ENCODE measurements at regions not wholly inside any gene's neighbourhood (a gene's known extent, or its start where the extent isn't known, plus 50 kb on each side); places are given as distances from the start of the nearest gene placed in this dataset.
"Not testable (repeated sequence)": the region's sequence is repeated elsewhere in the genome, so short reads cannot be mapped to it uniquely, and the experiment has no call there.

GRCh38 chr1:95797761-95798160 is 563.8 kb downstream of the RWDD3 start:
- DNase-seq: not testable (repeated sequence)

GRCh38 chr1:95806171-95806570 is 572.2 kb downstream of the RWDD3 start:
- DNase-seq: no peak

DNA sequence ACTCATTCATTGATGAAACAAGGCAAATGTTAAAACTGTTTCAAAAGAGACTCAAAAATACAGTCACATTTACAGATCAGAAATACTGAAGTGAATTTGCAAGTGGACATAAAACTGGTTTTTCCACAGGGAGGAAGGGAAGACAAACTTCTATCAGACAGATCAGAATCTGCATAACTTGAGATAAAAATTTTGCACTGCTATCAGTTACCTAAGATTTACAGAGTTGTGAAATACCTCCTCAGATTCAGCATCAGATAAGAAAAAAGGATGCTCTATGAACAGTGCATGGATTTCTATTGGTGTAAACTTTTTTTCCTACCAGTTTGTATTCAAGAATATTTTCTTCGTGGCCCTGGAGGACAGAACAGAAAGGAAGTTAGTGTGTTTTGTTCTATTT is 575.4 kb downstream of the RWDD3 start:
- no peak for DNase-seq

DNA sequence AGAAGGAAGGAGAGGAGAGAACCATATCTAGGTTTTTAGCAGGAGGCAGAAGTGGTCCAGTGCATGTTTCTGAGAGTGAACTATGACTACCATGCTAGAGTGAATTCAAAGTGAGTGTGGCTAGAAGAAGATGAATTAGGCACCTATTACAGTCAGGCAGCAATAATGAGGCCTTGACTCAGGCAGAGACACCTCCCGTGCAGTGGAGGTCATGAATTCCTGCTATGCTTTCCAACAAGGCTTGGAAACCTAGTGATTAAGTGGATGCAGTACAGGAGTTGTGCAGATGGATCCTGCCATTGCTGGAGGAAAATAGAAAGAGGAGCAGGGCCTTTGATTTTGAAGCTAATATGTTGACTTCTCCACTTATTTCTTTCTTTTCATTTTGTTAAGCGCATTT is 581.5 kb downstream of the RWDD3 start:
- DNase-seq: no peak

GRCh38 chr1:95829556-95829955 is 595.5 kb downstream of the RWDD3 start:
- DNase-seq: no peak

DNA sequence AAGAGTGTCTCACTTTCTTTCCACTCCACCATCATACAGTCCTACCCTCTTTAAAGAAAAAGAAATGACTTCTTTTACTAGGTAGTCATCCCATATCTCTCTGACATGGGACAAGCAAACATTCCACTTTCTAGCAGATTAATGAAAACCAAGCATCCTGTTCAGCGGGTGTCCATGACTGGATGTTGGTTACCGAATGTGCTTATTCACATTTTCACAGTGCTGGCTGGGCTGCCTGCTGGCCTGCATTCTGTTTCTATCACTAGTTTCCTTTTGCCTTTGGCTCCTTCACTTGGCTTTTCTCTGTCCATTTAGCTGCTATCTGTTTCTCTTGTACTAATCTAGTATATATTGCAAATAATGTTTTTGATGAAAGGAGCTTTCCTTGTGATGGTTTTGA is 598.4 kb downstream of the RWDD3 start:
- DNase-seq: no peak

DNA sequence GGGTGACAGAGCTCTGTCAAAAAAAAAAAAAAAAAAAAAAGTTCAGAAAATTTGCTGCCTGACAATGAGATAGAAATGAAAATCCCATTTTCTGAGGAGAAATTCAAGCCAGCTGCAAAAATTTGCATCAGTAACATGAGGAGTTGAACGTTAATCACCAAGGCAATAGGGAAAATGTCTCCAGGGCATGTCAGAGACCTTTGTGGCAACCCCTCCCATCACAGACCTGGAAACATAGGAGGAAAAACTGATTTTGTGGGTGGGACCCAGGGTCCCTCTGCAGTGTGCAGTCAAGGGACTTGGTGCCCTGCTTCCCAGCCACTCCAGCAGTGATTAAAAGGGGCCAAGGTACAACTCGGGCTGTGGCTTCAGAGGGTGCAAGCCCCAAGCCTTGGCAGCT is 615.4 kb downstream of the RWDD3 start:
- no peak for DNase-seq

DNA sequence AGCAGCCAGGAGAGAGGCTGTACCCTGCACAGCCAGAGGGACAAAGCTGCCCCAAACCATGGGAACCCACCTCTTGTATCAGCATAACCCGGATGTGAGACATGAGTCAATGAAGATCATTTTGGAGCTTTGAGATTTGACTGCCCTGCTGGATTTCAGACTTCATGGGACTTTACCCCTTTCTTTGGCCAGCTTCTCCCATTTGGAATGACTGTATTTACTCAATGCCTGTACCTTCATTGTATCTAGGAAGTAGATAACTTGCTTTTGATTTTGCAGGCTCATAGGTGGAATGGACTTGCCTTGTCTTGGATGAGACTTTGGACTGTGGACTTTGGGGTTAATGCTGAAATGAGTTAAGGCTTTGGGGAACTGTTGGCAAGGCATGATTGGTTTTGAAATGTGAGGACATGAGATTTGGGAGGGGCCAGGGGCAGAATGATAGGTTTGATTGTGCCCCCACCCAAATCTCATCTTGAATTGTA is 616.2 kb downstream of the RWDD3 start:
- no peak for DNase-seq

GRCh38 chr1:95850763-95851162 is 616.8 kb downstream of the RWDD3 start:
- DNase-seq: no peak

DNA sequence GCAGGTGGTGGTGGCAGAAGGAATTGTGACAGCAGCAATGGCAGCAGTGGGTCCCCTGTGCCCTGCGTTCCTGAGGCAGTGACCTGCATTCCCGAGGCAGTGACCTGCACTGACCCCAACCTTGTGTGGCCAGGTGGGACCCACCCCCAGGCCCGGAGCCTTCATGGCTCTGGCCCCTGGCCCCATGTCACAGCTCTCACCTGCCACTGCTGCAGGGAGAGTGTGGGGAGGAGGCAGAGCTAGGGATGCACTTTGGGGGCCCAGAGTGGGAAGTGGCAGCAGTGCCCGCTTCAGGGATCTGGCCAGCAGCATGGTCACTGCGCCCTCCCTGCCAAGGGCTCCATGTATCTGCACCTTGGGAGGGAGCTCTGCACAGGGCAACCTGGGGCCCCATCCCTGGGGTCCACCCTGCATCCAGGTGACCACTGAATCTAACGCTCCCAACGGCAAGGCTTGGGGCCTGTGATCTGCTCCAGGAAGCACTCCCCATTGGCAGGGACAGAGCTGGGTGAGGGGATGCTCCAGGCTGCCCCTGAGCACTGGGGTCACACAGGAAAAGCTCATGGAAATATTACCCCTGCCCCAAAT is 618.6 kb downstream of the RWDD3 start:
- no peak for DNase-seq

DNA sequence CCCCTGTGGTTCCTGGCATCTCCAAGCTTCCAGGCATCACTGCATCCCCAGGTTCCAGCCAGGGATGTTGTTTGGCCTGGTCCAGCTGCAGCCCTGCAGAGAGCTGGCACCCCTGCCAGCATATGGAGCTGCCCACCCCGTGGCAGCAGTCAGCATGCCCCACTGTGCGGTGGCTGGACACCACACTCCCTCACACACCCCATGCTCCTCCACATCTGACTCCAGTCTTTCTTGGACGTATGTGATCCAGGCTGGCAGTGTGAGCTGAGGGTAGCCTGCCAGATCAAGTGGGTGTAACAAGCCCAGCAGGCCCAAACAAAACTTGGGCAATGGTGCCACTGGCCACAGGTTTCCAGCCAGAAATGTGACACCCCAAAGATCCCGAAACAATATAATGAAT is 620.4 kb downstream of the RWDD3 start:
- DNase-seq: no peak

- no peak for DNase-seq
Measured at GRCh38 chr1:95863086-95863485, 629.1 kb downstream of the RWDD3 start.

DNA sequence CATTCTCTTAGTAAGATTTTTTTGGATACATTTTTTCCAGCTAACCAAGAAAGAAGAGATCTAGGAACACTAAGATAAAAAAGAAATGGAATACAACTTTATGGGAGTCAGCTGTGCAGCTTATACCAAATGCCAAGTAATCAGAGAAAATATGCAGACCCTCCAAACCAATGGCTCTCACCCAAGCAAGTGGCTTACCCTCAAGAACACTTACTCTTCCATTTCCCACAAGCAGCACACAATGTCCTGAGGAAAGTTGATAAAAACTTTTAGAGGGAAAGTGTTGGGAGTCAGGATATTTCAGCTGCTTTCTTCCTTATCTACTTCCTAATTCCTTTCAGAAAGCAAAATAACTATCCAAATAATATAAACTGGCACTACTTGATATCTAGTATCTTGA is 631.8 kb downstream of the RWDD3 start:
- DNase-seq: no peak

DNA sequence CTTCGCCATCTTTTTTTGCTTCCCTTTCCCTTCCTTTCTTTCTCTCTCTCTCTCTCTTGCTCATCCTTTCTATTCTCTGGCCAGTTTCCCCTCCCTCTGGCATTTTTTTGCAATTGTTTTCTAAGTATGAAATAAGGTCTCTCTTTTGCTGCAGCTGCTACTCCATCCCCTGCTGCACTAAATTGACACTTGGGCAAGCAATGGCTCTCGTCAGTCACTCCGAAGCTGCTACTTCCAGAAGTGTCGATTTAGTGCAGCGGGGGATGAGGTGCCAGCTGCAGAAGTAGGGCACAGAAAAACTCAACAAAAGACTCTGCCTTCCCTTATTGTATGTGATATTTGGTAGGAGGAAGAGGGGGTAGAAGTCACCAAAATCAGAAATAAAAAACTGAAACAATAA is 642.3 kb downstream of the RWDD3 start:
- DNase-seq: peak; percentile 63

DNA sequence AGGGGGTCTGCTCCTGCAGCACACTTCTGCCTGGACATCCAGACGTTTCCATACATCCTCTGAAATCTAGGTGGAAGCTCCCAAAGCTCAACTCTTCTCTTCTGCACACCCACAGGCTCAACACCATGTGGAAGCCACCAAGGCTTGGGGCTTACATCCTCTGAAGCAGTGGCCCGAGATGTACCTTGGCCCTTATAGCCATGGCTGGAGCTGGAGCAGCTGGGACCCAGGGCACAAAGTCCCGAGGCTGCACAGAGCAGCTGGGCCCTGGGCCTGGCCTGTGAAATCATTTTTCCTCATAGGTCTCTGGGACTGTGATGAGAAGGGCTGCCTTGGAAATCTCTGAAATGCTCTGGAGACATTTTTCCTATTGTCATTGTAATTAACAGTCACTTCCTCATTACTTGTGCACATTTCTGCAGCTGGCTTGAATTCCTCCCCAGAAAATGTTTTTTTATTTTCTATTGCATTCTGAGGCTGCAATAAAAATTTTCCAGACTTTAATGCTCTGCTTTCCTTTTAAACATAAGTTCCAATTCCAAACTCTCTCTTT is 645.6 kb downstream of the RWDD3 start:
- no peak for DNase-seq

GRCh38 chr1:95888941-95889390 is 655.0 kb downstream of the RWDD3 start:
- DNase-seq: peak; percentile 36

- no peak for DNase-seq
Measured at GRCh38 chr1:95889400-95889799, 655.4 kb downstream of the RWDD3 start.

- no peak for DNase-seq
Measured at GRCh38 chr1:95893921-95894320, 659.9 kb downstream of the RWDD3 start.

GRCh38 chr1:95903060-95903459 is 669.0 kb downstream of the RWDD3 start:
- DNase-seq: no peak

DNA sequence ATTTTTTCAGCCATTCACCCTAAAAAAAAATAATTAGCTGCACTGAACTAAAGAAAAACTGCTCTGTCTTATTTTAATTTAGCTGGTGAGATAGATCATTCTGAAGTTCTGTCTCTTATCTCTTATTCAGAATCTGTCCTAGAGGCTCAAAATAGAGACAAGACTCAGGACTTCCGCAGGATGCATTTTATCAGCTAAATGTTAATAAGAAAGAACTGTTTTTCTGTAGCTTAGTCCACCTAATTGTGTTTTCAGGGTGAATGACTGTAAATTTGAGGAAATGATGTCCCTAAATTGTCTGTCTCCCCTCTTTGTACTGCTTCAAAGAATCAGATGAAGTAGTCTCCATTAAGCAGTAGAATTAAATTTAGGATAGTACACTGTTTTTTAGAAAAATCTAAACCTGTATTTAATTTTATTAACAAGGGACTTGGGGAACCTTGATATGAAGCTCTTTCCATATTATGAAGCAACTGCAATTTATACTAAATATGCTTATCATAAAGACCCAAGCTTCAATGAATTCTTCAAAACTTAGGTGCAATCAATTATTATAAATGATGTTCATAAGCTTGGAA is 671.9 kb downstream of the RWDD3 start:
- no peak for DNase-seq

DNA sequence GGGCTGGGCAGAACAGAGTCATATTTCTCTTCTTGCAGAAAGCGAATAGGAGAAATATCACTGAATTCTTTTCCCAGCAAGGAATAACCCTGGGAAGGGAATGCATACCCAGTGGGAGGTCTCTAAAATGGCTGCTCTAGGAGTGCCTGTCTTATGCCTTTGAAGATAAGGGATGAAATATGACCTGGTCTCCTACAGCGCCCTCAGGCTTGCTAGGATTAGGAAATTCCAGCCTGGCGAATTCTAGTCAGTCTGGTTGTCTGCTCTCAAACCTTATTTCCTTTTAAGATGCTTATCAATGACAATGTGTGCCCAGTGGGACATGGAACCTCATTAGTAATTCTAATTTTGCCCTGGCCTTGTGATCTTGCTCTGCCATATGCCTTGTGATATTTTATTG is 677.7 kb downstream of the RWDD3 start:
- DNase-seq: not testable (repeated sequence)

DNA sequence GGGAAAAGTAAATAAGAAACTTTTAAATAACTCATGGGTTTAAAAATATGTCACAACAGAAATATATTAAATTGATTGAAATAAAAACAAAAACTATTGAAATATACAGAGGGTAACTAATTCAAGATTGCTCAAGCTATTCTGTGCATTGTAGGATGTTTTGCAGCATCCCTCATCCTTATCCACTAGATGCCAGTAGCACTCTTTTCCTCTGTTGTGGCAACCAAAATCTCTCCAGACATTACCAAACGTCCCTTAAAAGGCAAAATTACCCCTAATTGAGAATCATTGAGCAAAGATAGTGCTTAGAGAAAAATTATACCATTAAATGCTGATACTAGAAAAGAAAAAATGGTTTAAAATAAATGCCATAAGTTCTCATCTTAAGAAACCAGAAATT is 682.6 kb downstream of the RWDD3 start:
- peak; percentile 31 for DNase-seq

DNA sequence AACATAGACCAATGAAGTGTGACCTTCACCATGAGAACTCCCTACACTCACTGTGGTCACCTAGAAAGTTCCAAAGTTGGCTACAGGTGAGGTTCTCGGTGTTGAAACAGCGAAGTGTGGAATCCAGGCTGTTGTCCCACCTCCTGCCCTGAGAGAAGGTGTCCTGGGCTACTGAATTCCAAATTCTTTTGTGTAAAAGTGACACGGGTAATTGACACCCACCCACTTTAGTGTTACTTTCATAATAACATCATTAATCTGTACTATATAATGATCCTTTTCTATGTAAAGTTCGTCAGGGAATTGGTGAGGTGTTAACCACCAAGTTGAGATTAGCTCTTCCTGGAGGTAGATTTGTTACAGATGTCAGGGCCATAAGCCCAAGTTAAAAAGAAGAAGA is 690.7 kb downstream of the RWDD3 start:
- DNase-seq: no peak

DNA sequence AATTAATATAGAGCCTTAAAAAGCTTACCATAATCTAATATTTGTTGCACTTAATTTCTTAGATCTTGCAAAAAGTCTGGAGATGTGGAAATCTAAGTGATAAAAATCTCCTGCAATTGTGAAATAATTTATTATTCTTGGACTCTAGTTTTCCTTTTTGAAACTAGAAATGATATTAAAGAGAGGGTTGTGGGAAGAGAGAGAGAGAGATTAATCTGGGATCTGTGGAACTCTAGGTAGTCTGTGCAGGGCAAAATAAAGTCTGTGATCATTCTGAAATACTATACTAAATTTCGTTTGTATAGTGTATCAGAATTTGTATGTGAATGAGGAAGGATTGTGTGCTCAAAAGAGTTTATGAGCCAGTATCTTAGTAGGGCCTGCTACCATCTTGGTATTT is 692.3 kb downstream of the RWDD3 start:
- no peak for DNase-seq

GRCh38 chr1:95927061-95927460 is 693.1 kb downstream of the RWDD3 start:
- DNase-seq: peak; percentile 10
